Stimulated activated CD4-positive, alpha-beta T cell treated with anti-CD3 and anti-CD28 coated beads, TNF-alpha, amount 100 ng/mL, for 1 hour (primary cell): ENCODE measurements at regions not wholly inside any gene's neighbourhood (a gene's known extent, or its start where the extent isn't known, plus 50 kb on each side); places are given as distances from the start of the nearest gene placed in this dataset.

Source experiments
- DNase-seq, 3 donors: peaks; one replicate each; pipeline ENCODE4 v3.0.0-alpha.2; 2020; ENCODE audit warnings: low read depth in 3 of 3, low spot score in 1 of 3

- DNase-seq, result no peak
These were observed 214.7 kb upstream of the CADM1 start for GRCh38 chr11:115718945-115719344.

- DNase-seq, result no peak
These were observed 213.9 kb upstream of the CADM1 start for GRCh38 chr11:115718106-115718505.

GRCh38 chr11:115716601-115717529, 212.7 kb upstream of the CADM1 start:
- no peak for DNase-seq

- DNase-seq, result no peak
These were observed 211.9 kb upstream of the CADM1 start for GRCh38 chr11:115716080-115716479.

GRCh38 chr11:115715251-115715770, 211.1 kb upstream of the CADM1 start:
- DNase-seq, result no peak

DNA sequence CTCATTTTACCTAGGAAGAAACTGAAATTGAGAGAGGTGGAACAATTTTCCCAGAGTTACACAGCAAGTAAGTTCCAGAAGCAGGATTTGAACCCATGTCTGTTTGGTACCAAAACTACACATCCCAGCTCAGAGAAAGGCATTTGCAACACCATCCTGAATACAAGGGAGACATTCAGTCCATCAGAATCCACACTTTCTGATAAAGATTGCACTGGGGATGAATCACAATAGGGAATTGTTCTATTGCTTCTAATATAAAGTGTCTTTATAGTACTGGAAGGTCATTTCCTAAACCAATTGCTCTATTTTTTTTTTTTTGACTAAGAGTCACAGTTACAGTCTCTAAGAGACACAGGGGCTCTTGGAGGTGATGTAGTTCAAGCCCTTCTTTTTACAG, 208.1 kb upstream of the CADM1 start:
- DNase-seq, result no peak

DNA sequence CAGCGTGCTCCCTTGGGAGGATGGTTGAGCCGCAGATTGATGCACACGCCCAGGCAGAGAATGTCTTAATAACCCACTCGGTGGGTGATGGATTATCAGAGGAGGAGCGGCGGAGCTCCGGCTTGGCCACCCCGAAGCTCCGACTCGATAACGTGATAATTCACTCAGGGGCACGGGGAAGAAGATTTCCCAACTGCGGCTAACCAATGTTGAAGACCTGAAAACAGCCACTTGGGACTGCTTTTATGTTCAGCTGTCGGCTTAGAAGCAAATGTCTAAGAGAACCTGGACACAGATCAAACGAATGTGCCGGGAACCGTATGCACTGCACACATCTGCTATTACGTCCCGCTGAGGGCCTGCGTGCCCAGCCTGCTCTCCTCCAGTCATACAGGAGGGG, 206.8 kb upstream of the CADM1 start:
- DNase-seq, result no peak

- DNase-seq, result no peak
These were observed 206.2 kb upstream of the CADM1 start for GRCh38 chr11:115710426-115710825.

- no peak for DNase-seq
These were observed 205.1 kb upstream of the CADM1 start for GRCh38 chr11:115709297-115709696.

DNA sequence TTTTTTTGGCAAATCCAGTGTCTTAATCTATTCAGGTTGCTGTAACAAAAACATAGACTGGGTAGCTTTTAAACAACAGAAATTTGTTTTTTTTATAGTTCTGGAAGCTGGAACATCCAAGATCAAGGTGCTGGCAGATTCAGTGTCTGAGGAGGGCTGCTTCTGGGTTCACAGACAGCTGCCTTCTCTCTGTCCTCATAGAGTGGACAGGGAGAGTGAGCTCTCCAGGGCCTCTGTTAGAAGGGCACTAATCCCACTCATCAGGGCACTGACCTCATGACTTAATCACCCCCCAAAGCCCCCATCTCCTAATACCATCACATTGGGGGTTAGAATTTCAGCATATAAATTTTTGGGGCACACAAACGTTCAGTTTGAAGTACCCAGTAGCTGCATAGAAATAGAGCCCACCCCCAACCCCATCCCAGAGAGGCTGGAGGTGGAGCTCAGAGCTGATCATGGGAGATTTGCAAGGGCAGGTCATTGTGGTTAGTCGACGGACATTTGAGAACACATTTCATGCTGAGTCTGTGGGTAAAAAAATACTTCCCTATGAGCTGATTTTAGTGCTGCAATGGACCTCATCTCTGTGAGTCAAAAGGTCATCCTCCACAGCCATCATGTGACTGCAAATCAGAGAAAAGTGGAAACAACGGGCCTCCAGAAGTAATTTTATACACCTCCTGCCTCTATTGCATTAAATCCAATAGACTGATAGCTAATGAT, 203.1 kb upstream of the CADM1 start:
- no peak for DNase-seq

DNA sequence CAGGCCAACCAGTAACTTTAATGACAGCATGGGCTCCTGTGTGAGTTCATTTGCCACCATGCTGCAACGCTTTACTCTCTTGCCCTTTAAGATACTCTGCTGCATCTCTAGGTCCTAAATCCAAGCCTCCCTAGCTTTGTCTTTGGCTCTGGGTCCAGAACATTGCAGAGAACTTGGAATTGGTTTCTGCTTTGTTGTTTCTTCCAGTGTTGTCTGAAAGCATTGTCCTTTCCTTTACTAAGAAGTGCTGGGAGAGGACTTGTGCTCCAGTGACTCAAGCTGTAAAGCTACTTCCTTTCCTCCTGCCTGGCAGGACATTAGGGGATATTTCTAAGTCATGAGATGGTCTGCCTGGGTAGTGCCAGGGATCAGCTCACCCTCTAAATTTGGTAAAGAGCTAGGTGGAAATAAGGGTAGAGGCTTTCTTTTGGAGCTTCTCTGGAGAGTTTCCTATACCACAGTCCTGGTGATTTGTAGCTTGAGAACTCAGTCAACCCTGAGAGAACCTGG, 202.5 kb upstream of the CADM1 start:
- no peak for DNase-seq

DNA sequence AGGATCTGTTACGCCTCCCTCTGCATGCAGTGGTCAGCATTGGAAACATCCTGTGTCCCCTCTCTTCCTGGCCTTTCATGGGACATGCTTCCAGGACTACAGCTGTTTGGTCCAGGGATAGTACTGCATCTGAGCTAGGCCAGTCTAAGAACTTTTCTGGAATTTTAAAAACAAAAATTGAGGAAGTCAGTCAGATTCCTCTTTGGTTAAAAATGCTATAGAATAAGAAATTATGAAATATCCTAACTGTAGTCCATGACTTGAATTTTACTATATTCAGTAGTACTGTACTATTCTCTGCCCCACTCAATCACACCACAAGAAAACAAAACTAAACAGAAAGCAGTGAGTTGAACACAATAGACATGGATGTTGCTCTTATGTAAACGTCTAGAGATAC, 201.0 kb upstream of the CADM1 start:
- DNase-seq, result no peak

GRCh38 chr11:115700981-115701875, 197.0 kb upstream of the CADM1 start:
- no peak for DNase-seq

- DNase-seq, result no peak
These were observed 196.3 kb upstream of the CADM1 start for GRCh38 chr11:115700496-115700895.

DNA sequence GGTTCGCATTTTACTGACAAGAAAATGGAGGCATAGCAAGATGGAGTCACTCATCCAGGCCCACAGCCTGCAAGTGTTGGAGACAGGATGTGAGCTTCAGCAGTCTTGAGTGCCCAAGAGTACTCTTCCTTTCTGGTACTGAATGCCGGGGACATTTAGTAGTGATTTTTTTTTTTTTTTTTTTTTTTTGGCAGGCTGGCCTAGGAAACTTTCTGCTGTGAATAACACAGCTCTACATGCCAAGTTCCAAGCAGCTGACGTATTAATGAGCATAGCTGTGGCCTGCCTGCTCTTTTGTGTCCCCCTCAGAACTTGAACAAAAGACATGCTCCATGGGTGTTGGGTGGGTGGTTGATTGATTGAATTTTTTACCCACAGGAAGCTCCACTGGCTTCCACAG, 195.5 kb upstream of the CADM1 start:
- DNase-seq, result no peak

GRCh38 chr11:115699326-115699725, 195.1 kb upstream of the CADM1 start:
- no peak for DNase-seq

GRCh38 chr11:115698243-115698642, 194.0 kb upstream of the CADM1 start:
- no peak for DNase-seq

DNA sequence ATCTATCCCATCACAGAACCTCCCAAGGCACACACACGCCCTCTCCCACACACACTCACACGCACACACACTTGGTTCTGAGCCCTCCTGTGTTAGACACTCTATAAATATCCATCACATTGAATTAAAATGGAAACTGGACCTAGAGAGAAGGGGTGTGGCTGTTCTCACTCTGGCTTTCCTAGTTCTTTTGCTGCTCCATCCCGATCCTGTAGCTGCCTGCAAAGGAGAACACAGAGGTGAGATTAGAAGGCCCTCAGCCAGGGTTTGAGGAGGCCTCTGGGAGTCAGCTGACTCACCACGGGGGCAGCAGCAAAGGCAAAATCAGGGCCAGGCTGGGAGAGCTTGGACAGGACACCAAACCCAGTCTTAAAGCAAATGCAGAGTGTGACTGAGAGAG, 192.3 kb upstream of the CADM1 start:
- DNase-seq, result no peak

DNA sequence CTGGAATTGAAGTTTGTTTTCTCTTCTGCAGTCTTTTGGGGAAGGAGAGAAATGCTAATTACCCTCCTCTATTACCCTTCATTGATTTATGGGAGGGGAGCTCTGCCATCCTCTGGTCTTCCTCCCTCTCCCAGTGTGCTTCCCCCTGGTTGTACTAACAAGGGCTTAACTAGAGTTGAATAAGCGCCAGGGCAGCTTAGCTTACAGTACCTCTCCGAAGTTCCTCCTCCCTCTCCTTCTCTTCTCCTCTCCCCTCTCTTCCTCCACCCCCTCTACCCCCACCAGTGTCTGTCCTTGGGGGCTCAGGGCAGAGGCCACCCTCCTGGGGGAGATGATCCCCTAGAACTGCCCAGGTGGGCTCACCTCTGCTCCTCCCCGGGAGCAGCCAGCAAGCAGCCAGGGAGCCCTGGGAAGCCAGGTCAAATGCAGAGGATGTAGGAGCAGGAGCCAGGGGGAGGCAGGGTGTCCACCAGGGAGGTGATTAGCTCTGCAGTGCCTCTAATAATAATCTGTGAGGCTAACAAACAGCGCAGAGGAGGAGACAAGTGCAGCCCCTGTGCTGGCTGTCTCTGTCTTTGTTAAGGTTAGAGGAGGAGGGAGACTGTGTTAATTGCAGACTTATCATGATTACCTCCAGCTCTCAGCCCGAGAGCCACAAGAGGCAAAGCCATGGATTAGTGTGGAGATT, 191.6 kb upstream of the CADM1 start:
- DNase-seq, result no peak

- no peak for DNase-seq
These were observed 188.8 kb upstream of the CADM1 start for GRCh38 chr11:115693002-115693401.
